GM12865 (cell line): ENCODE measurements at regions not wholly inside any gene's neighbourhood (a gene's known extent, or its start where the extent isn't known, plus 50 kb on each side); places are given as distances from the start of the nearest gene placed in this dataset.

Experiments
- DNase-seq: peaks from one replicate; pipeline ENCODE4 v3.0.0; 2010; ENCODE audit warnings: low read depth
- H3K4me3 ChIP-seq: 2 replicates; pipeline ENCODE4 v1.5.1; 2011; ENCODE audit warnings: mild to moderate bottlenecking, low read depth, low read length, control low read depth
- TF ChIP-seq, protein P1 (sequence below): IDR thresholded peaks from 2 replicates; pipeline ENCODE4 v1.5.1; 2011; ENCODE audit warnings: low read length, control low read depth, low read depth, inconsistent platforms; ENCODE audit not compliant: insufficient read depth; ENCODE audit errors: missing control alignments

GRCh38 chr14:98754343-98755020 lies 517.5 kb downstream of the BCL11B start:
- TF ChIP-seq, protein P1, sequence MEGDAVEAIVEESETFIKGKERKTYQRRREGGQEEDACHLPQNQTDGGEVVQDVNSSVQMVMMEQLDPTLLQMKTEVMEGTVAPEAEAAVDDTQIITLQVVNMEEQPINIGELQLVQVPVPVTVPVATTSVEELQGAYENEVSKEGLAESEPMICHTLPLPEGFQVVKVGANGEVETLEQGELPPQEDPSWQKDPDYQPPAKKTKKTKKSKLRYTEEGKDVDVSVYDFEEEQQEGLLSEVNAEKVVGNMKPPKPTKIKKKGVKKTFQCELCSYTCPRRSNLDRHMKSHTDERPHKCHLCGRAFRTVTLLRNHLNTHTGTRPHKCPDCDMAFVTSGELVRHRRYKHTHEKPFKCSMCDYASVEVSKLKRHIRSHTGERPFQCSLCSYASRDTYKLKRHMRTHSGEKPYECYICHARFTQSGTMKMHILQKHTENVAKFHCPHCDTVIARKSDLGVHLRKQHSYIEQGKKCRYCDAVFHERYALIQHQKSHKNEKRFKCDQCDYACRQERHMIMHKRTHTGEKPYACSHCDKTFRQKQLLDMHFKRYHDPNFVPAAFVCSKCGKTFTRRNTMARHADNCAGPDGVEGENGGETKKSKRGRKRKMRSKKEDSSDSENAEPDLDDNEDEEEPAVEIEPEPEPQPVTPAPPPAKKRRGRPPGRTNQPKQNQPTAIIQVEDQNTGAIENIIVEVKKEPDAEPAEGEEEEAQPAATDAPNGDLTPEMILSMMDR: no peak
- DNase-seq: no peak
- H3K4me3 ChIP-seq: no peak overlapping the region

DNA sequence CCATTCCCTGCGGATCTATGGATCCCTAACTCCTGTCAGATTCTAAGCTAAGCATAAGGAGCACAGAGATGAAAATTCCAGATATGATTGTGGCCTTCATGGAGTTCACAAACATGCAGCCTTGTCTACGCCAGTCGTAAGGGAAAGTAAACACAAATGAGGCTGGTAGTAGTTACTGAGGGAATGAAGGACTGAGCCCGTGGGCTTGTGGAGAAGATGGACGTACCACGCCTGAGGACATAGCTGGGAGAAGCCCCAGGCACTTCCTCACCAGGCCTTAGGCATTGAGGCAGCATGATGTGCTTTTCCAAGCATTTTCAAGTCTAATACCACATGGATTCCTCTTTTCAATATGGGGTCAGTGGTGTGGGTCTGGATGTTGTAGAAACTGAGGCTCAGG lies 515.2 kb downstream of the BCL11B start:
- TF ChIP-seq, protein P1: no peak
- H3K4me3 ChIP-seq: no peak overlapping the region
- DNase-seq: no peak

GRCh38 chr14:98758440-98758839 lies 513.6 kb downstream of the BCL11B start:
- TF ChIP-seq, protein P1: no peak

DNA sequence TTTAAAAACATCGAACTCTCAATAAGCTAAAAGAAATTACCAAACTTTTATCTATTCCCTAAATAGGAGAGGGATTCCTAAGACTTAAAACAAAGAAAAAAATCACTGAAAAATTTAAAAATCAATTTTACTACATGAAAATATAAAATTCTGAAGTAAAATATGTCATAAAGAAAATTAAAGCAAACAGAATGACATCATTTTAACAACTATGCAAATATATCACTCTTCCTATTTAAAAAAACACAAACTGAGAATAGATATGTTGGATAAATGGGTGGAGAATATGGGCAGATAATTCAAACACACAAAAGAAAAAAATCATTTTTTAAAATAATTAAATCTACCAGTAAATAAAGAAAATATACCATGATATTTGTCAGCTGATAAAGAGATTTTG lies 510.0 kb downstream of the BCL11B start:
- H3K4me3 ChIP-seq: no peak overlapping the region
- DNase-seq: no peak
- TF ChIP-seq, protein P1: no peak

More at GRCh38 chr14:98758440-98758839, 513.6 kb downstream of the BCL11B start:
- no peak overlapping the region for H3K4me3 ChIP-seq
- no peak for DNase-seq

GRCh38 chr14:98766818-98767217 lies 505.2 kb downstream of the BCL11B start:
- DNase-seq: no peak
- H3K4me3 ChIP-seq: no peak overlapping the region
- TF ChIP-seq, protein P1: no peak

- TF ChIP-seq, protein P1: no peak
- no peak for DNase-seq
- H3K4me3 ChIP-seq: no peak overlapping the region
Measured at GRCh38 chr14:98769326-98769725, 502.7 kb downstream of the BCL11B start.

DNA sequence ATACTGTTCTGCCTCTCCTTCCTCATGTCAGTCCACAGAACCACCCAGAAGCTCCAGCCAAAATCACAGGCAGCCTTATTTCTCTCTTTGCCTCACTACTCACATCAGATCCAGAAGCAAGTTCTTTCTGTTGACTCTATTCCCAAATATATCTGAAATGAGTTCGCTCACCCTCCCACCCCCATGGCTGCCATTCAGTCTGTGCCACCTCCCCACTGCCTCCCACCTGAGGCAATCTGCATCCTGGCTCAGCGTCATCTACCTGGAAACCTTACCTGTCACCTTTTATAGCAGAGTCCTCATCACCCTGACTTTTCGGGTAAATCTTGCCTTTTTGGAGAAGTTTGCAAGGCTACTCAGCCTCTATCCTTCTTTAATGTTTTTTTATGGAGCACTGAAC lies 501.8 kb downstream of the BCL11B start:
- TF ChIP-seq, protein P1: no peak
- DNase-seq: no peak

More for the DNA sequence above, 501.8 kb downstream of the BCL11B start:
- no peak overlapping the region for H3K4me3 ChIP-seq
